CD4-positive, CD25-positive, alpha-beta regulatory T cell (primary cell): ENCODE measurements at regions not wholly inside any gene's neighbourhood (a gene's known extent, or its start where the extent isn't known, plus 50 kb on each side); places are given as distances from the start of the nearest gene placed in this dataset.

Source experiments
- ATAC-seq, 2 donors: fragments of 150-1000 bp; cut with Tn5 transposase; one replicate each; pipeline ENCODE4 v1.10.0; 2021; ENCODE audit warnings: low read depth in 2 of 2, moderate number of reproducible peaks in 2 of 2, moderate library complexity in 1 of 2
- DNase-seq, 3 donors: peaks; one replicate each; pipeline versions ENCODE4 v3.0.0 to v3.0.0-alpha.2; 2012 to 2022; ENCODE audit warnings: mixed read lengths in 1 of 3
- H3K27ac ChIP-seq: one replicate; pipeline ENCODE4 v1.7.0; 2013; ENCODE audit warnings: mild to moderate bottlenecking, low read length; ENCODE audit not compliant: insufficient read depth, poor library complexity, severe bottlenecking
- H3K27me3 ChIP-seq: one replicate; pipeline ENCODE4 v1.7.0; 2013; ENCODE audit warnings: low read length; ENCODE audit not compliant: control insufficient read depth, insufficient read depth
- H3K36me3 ChIP-seq: one replicate; pipeline ENCODE4 v1.7.0; 2013; ENCODE audit warnings: mild to moderate bottlenecking, low read length, moderate library complexity; ENCODE audit not compliant: control insufficient read depth, insufficient read depth
- H3K4me1 ChIP-seq: 2 replicates; pipeline ENCODE4 v1.7.0; 2013; ENCODE audit warnings: mild to moderate bottlenecking, low read length; ENCODE audit not compliant: insufficient read depth, control insufficient read depth, poor library complexity, severe bottlenecking
- H3K4me3 ChIP-seq: one replicate; pipeline ENCODE4 v1.7.0; 2013; ENCODE audit warnings: low read depth, mild to moderate bottlenecking, low read length, moderate library complexity
- H3K9me3 ChIP-seq, 2 experiments: 1 replicate in 1 of 2; 2 replicates in 1 of 2; pipeline ENCODE4 v1.7.0; 2013; ENCODE audit warnings: low read length in 2 of 2, mild to moderate bottlenecking in 1 of 2, moderate library complexity in 1 of 2; ENCODE audit not compliant: control insufficient read depth in 2 of 2
- H3K27ac Mint-ChIP-seq, 3 donors: one replicate each; pipeline ENCODE4 v1.8.0; 2020 to 2022; ENCODE audit warnings: mild to moderate bottlenecking in 3 of 3, mixed read lengths in 3 of 3, moderate library complexity in 2 of 3
- H3K27me3 Mint-ChIP-seq: one replicate; pipeline ENCODE4 v1.8.0; 2022; ENCODE audit warnings: mild to moderate bottlenecking, mixed read lengths
- H3K36me3 Mint-ChIP-seq: one replicate; pipeline ENCODE4 v1.8.0; 2020; ENCODE audit warnings: mixed read lengths
- H3K4me1 Mint-ChIP-seq, 4 donors: one replicate each; pipeline ENCODE4 v1.8.0; 2020 to 2022; ENCODE audit warnings: mixed read lengths in 4 of 4, mild to moderate bottlenecking in 1 of 4
- H3K4me3 Mint-ChIP-seq, 4 donors: one replicate each; pipeline ENCODE4 v1.8.0; 2020 to 2022; ENCODE audit warnings: mild to moderate bottlenecking in 4 of 4, mixed read lengths in 4 of 4, moderate library complexity in 3 of 4
- H3K9me3 Mint-ChIP-seq, 7 donors: one replicate each; pipeline ENCODE4 v1.8.0; 2020 to 2022; ENCODE audit warnings: mixed read lengths in 7 of 7, mild to moderate bottlenecking in 3 of 7, moderate library complexity in 2 of 7

- Mint-ChIP-seq H3K9me3 (peaks cover 0 to 3% (median 0%) of the 10 kb centered on the region in 7 donors), H3K4me3 (no peak overlapping the region)
These were observed 620.2 kb downstream of the CPS1 start for GRCh38 chr2:211176514-211177141.

GRCh38 chr2:211181626-211182025, 625.2 kb downstream of the CPS1 start:
- no peaks in the 10 kb centered on the region for H3K36me3 ChIP-seq
- no peaks in the 10 kb centered on the region for H3K27me3 Mint-ChIP-seq
- H3K27me3 ChIP-seq = no peaks in the 10 kb centered on the region
- no peaks in the 10 kb centered on the region for H3K4me1 Mint-ChIP-seq
- no peaks in the 10 kb centered on the region for H3K4me1 ChIP-seq
- H3K4me3 Mint-ChIP-seq = no peak overlapping the region
- H3K9me3 ChIP-seq = no peaks in the 10 kb centered on the region
- no peak overlapping the region for H3K4me3 ChIP-seq
- no peak for ATAC-seq
- no peak overlapping the region for H3K27ac ChIP-seq
- no peaks in the 10 kb centered on the region for H3K9me3 Mint-ChIP-seq
- no peak for DNase-seq
- no peaks in the 10 kb centered on the region for H3K36me3 Mint-ChIP-seq
- H3K27ac Mint-ChIP-seq = no peak overlapping the region

More at GRCh38 chr2:211176514-211177141, 620.2 kb downstream of the CPS1 start:
- ATAC-seq = no peak
- Histone ChIP-seq H3K36me3 (no peaks in the 10 kb centered on the region), H3K4me3 (no peak overlapping the region), H3K4me1 (no peaks in the 10 kb centered on the region), H3K27me3 (no peaks in the 10 kb centered on the region), H3K27ac (no peak overlapping the region), H3K9me3 (no peaks in the 10 kb centered on the region)
- Mint-ChIP-seq H3K36me3 (no peaks in the 10 kb centered on the region), H3K4me1 (no peaks in the 10 kb centered on the region), H3K27me3 (no peaks in the 10 kb centered on the region), H3K27ac (no peak overlapping the region)
- DNase-seq = no peak

GRCh38 chr2:211187602-211188001, 631.2 kb downstream of the CPS1 start:
- H3K27me3 ChIP-seq = no peaks in the 10 kb centered on the region
- DNase-seq (no peak), ATAC-seq (no peak)
- H3K36me3 Mint-ChIP-seq = no peaks in the 10 kb centered on the region
- no peaks in the 10 kb centered on the region for H3K4me1 ChIP-seq
- H3K27ac ChIP-seq = no peak overlapping the region
- H3K4me3 ChIP-seq = no peak overlapping the region
- H3K9me3 Mint-ChIP-seq = peaks cover 0 to 7% (median 0%) of the 10 kb centered on the region in 7 donors
- H3K36me3 ChIP-seq = no peaks in the 10 kb centered on the region
- H3K27me3 Mint-ChIP-seq = no peaks in the 10 kb centered on the region
- no peak overlapping the region for H3K27ac Mint-ChIP-seq
- no peak overlapping the region for H3K4me3 Mint-ChIP-seq
- no peaks in the 10 kb centered on the region for H3K9me3 ChIP-seq
- H3K4me1 Mint-ChIP-seq = no peaks in the 10 kb centered on the region

- no peak for ATAC-seq
- H3K27ac Mint-ChIP-seq = no peak overlapping the region
- no peaks in the 10 kb centered on the region for H3K36me3 Mint-ChIP-seq
These were observed 647.6 kb downstream of the CPS1 start for GRCh38 chr2:211203986-211204385.

GRCh38 chr2:211204456-211204855, 648.1 kb downstream of the CPS1 start:
- peaks cover 0 to 6% (median 0%) of the 10 kb centered on the region in 4 donors for H3K4me1 Mint-ChIP-seq

More at GRCh38 chr2:211203986-211204385, 647.6 kb downstream of the CPS1 start:
- H3K9me3 ChIP-seq = no peaks in the 10 kb centered on the region
- peaks cover 0 to 6% (median 0%) of the 10 kb centered on the region in 4 donors for H3K4me1 Mint-ChIP-seq
- no peak overlapping the region for H3K4me3 Mint-ChIP-seq
- DNase-seq = no peak
- peaks cover 0 to 9% (median 3%) of the 10 kb centered on the region in 7 donors for H3K9me3 Mint-ChIP-seq
- H3K36me3 ChIP-seq = no peaks in the 10 kb centered on the region
- H3K27ac ChIP-seq = no peak overlapping the region
- no peak overlapping the region for H3K4me3 ChIP-seq
- H3K27me3 Mint-ChIP-seq = no peaks in the 10 kb centered on the region
- no peaks in the 10 kb centered on the region for H3K4me1 ChIP-seq
- no peaks in the 10 kb centered on the region for H3K27me3 ChIP-seq

GRCh38 chr2:211204902-211205301, 648.5 kb downstream of the CPS1 start:
- Histone ChIP-seq H3K9me3 (no peaks in the 10 kb centered on the region), H3K36me3 (no peaks in the 10 kb centered on the region), H3K4me3 (no peak overlapping the region), H3K27me3 (no peaks in the 10 kb centered on the region), H3K27ac (no peak overlapping the region), H3K4me1 (no peaks in the 10 kb centered on the region)
- ATAC-seq = no peak
- H3K27me3 Mint-ChIP-seq = no peaks in the 10 kb centered on the region
- no peak overlapping the region for H3K4me3 Mint-ChIP-seq
- no peak for DNase-seq
- H3K27ac Mint-ChIP-seq = no peak overlapping the region
- H3K36me3 Mint-ChIP-seq = no peaks in the 10 kb centered on the region
- peaks cover 0 to 6% (median 0%) of the 10 kb centered on the region in 4 donors for H3K4me1 Mint-ChIP-seq
- H3K9me3 Mint-ChIP-seq = peaks cover 0 to 9% (median 3%) of the 10 kb centered on the region in 7 donors

More at GRCh38 chr2:211204456-211204855, 648.1 kb downstream of the CPS1 start:
- DNase-seq (no peak), ATAC-seq (no peak)
- Histone ChIP-seq H3K9me3 (no peaks in the 10 kb centered on the region), H3K4me3 (no peak overlapping the region), H3K36me3 (no peaks in the 10 kb centered on the region), H3K27me3 (no peaks in the 10 kb centered on the region), H3K27ac (no peak overlapping the region), H3K4me1 (no peaks in the 10 kb centered on the region)
- H3K27me3 Mint-ChIP-seq = no peaks in the 10 kb centered on the region
- no peaks in the 10 kb centered on the region for H3K36me3 Mint-ChIP-seq
- H3K9me3 Mint-ChIP-seq = peaks cover 0 to 9% (median 3%) of the 10 kb centered on the region in 7 donors
- no peak overlapping the region for H3K4me3 Mint-ChIP-seq
- H3K27ac Mint-ChIP-seq = no peak overlapping the region

- Mint-ChIP-seq H3K27ac (no peak overlapping the region), H3K36me3 (no peaks in the 10 kb centered on the region), H3K4me1 (peaks cover 0 to 6% (median 0%) of the 10 kb centered on the region in 4 donors), H3K27me3 (no peaks in the 10 kb centered on the region), H3K9me3 (peaks cover under 1 to 11% (median 3%) of the 10 kb centered on the region in 7 donors), H3K4me3 (no peak overlapping the region)
- no peak for ATAC-seq
- Histone ChIP-seq H3K4me3 (no peak overlapping the region), H3K27ac (no peak overlapping the region), H3K4me1 (no peaks in the 10 kb centered on the region), H3K9me3 (no peaks in the 10 kb centered on the region), H3K27me3 (no peaks in the 10 kb centered on the region), H3K36me3 (no peaks in the 10 kb centered on the region)
- no peak for DNase-seq
These were observed 649.0 kb downstream of the CPS1 start for GRCh38 chr2:211205358-211205757.

- Histone ChIP-seq H3K27me3 (no peaks in the 10 kb centered on the region), H3K36me3 (no peaks in the 10 kb centered on the region), H3K27ac (no peak overlapping the region), H3K4me1 (no peaks in the 10 kb centered on the region), H3K9me3 (no peaks in the 10 kb centered on the region), H3K4me3 (no peak overlapping the region)
- Mint-ChIP-seq H3K4me1 (peaks cover 0 to 6% (median 0%) of the 10 kb centered on the region in 4 donors), H3K27me3 (no peaks in the 10 kb centered on the region), H3K4me3 (no peak overlapping the region), H3K36me3 (no peaks in the 10 kb centered on the region), H3K27ac (no peak overlapping the region), H3K9me3 (peaks cover 2 to 11% (median 3%) of the 10 kb centered on the region in 7 donors)
- ATAC-seq (no peak), DNase-seq (no peak)
These were observed 649.4 kb downstream of the CPS1 start for GRCh38 chr2:211205836-211206235.
